ENCODE measurements at regions not wholly inside any gene's neighbourhood (a gene's known extent, or its start where the extent isn't known, plus 50 kb on each side); places are given as distances from the start of the nearest gene placed in this dataset.

DNA sequence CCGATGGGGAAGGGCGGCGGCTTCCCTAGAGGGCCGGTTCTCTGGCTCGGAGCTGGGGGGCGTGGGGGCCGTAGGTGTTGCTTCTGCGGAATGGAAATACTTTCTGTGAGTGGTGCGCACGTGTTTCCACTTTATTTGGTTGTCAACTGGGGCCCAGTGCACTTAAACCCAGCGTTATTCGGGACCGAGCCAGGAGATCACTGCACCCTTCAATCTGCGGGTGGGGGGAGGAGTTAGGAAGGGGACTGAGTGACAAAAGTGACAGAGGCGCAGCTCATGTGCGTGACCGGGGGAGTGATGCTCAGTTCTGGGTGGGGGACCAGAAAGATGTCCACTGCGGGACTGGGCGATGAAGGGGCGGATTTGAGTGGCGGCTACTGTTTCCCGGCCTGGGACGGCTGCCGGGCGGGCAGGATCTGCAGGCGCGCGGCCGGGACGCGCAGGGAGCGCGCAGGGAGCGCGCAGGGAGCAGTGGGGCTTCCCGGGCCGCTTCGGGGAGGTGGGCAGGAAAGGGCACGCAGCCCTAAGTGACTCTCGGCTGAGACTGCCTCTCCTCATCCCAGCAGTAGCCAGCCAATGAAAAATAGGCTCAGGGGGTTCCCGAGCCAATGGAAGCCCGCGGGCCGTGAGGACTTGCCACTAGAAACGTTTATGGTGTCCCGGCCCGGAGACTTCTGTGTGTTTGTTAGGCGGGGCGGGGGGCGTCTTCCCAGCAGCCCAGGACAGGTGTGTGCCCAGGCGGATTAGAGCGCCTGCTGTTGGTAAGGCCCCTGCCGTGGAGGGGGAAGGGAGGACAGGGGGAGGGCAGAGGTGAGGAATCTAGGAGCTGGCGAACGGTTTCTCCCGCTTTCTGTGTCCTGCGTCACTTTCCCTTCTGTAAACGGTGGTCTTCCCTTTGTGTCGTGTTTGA is 54.3 kb upstream of the KDM7A start:
- H3K9me3 ChIP-seq (ENCODE audit: control insufficient read depth, insufficient read depth, low read depth, low read length), result no peaks in the 10 kb centered on the region
- H4K20me1 ChIP-seq (ENCODE audit: control insufficient read depth, extremely low read depth, insufficient read depth, low read length), result no peaks in the 10 kb centered on the region
- TF ChIP-seq, protein P1, sequence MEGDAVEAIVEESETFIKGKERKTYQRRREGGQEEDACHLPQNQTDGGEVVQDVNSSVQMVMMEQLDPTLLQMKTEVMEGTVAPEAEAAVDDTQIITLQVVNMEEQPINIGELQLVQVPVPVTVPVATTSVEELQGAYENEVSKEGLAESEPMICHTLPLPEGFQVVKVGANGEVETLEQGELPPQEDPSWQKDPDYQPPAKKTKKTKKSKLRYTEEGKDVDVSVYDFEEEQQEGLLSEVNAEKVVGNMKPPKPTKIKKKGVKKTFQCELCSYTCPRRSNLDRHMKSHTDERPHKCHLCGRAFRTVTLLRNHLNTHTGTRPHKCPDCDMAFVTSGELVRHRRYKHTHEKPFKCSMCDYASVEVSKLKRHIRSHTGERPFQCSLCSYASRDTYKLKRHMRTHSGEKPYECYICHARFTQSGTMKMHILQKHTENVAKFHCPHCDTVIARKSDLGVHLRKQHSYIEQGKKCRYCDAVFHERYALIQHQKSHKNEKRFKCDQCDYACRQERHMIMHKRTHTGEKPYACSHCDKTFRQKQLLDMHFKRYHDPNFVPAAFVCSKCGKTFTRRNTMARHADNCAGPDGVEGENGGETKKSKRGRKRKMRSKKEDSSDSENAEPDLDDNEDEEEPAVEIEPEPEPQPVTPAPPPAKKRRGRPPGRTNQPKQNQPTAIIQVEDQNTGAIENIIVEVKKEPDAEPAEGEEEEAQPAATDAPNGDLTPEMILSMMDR (conservative IDR thresholded peaks at IDR 0.05 in 1 of 2, IDR thresholded peaks at IDR 0.05 in 1 of 2; ENCODE audit: low read depth in 1 of 2, low read length in 2 of 2), result no peak
- TF ChIP-seq EZH2 (IDR thresholded peaks at IDR 0.05; ENCODE audit: low read length, missing control alignments), result no peak
- no peaks in the 10 kb centered on the region for H3K79me2 ChIP-seq (ENCODE audit: control insufficient read depth, insufficient read depth, low read length)
- no peaks in the 10 kb centered on the region for H3K4me1 ChIP-seq (ENCODE audit: control insufficient read depth, extremely low read depth, insufficient read depth, low read length)
- H3K27ac ChIP-seq (ENCODE audit: insufficient read depth, low read length), result no peak overlapping the region
- H3K4me2 ChIP-seq (ENCODE audit: extremely low read depth, insufficient read depth, low read length), result peak overlapping the region; percentile 88
- peaks cover 20% of the 10 kb centered on the region for H3K27me3 ChIP-seq (ENCODE audit: control insufficient read depth, insufficient read depth, low read length)
- H3K36me3 ChIP-seq (ENCODE audit: control insufficient read depth, insufficient read depth, low read length), result no peaks in the 10 kb centered on the region
- peak overlapping the region; percentile 52 for H2AFZ ChIP-seq (ENCODE audit: low read length)
- no peak overlapping the region for H3K9ac ChIP-seq (ENCODE audit: insufficient read depth, low read length)
- DNase-seq (ENCODE audit: low read depth in 2 of 2), result peak in 1 of 2 donors; percentile 14
- H3K4me3 ChIP-seq (replicated peaks in 1 of 4; ENCODE audit: control extremely low read depth in 1 of 4, insufficient read depth in 1 of 4, low read depth in 3 of 4, low read length in 4 of 4), result peak overlapping the region; percentile 43 to 65 (median 48)

DNA sequence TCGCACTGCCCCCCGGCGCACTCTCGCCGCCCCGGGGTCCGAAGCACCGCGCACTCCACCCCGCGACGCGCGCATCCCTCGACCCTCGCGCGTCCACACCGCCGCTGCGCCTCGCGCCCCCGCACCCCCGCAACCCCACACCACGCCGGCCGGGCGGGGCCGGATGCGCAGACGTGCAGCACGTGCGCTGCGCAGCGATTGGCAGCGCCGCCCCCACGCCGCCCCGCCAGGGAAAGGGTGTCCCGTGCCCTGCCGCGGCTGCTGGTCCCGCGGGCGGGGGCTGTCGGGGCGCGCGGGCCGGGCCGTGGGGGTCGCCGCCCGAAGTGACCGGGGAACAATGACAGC is 53.7 kb upstream of the KDM7A start:
- H3K27ac ChIP-seq (ENCODE audit: insufficient read depth, low read length), result no peak overlapping the region
- no peak for DNase-seq (ENCODE audit: low read depth in 2 of 2)
- no peak overlapping the region for H2AFZ ChIP-seq (ENCODE audit: low read length)
- no peaks in the 10 kb centered on the region for H3K4me1 ChIP-seq (ENCODE audit: control insufficient read depth, extremely low read depth, insufficient read depth, low read length)
- no peak for TF ChIP-seq EZH2 (IDR thresholded peaks at IDR 0.05; ENCODE audit: low read length, missing control alignments)
- TF ChIP-seq, protein P1 (conservative IDR thresholded peaks at IDR 0.05 in 1 of 2, IDR thresholded peaks at IDR 0.05 in 1 of 2; ENCODE audit: low read depth in 1 of 2, low read length in 2 of 2), result no peak
- H3K4me2 ChIP-seq (ENCODE audit: extremely low read depth, insufficient read depth, low read length), result peak overlapping the region; percentile 88
- no peaks in the 10 kb centered on the region for H3K36me3 ChIP-seq (ENCODE audit: control insufficient read depth, insufficient read depth, low read length)
- H3K9ac ChIP-seq (ENCODE audit: insufficient read depth, low read length), result no peak overlapping the region
- H4K20me1 ChIP-seq (ENCODE audit: control insufficient read depth, extremely low read depth, insufficient read depth, low read length), result no peaks in the 10 kb centered on the region
- peaks cover 20% of the 10 kb centered on the region for H3K27me3 ChIP-seq (ENCODE audit: control insufficient read depth, insufficient read depth, low read length)
- H3K9me3 ChIP-seq (ENCODE audit: control insufficient read depth, insufficient read depth, low read depth, low read length), result no peaks in the 10 kb centered on the region
- H3K79me2 ChIP-seq (ENCODE audit: control insufficient read depth, insufficient read depth, low read length), result no peaks in the 10 kb centered on the region
- peak overlapping the region; percentile 43 to 65 (median 48) for H3K4me3 ChIP-seq (replicated peaks in 1 of 4; ENCODE audit: control extremely low read depth in 1 of 4, insufficient read depth in 1 of 4, low read depth in 3 of 4, low read length in 4 of 4)

DNA sequence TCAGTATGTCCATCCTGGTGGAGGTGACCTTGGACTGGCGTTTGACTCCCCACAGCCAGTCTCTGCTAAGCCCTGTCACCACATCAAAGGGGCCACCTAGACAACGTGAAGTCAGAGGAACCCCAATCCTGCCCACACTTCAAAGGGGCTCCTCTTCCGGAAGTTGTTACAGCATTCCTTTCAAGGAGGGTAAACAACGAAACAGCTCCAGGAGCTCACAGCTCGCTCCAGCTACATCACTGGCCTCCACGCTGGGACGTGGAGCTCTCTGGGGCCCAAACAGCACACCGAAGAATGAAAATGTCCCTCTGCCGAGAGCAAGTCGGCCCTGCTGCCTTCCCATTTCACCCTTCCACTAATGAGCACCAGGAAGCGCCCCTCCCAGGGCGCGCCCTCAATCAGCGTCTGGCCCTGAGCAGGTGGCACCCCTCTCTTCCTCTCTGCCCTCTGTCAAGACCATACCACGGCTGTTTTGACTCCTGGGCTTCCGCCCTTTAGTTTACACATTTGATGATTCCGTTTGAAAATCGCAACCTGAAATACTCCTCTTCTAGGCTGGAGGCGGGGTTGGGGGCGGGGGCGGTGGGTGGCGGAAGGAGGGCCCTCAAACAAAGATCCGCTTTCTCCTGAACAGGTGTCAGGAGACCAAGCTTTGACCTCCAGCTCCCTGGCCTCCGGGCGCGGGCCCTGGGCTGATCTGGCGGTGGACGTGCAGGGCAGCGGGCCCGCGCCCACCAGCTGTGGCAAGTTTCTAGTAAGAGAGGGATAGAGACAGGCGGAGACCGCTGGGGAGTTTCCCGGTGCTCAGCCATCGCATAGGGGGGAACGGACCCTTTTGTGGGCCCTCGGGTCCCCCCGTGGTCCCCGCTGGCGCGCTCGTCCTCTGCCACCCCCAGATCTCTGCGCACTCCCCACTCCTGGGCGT is 53.1 kb upstream of the KDM7A start:
- Histone ChIP-seq H3K9me3 (ENCODE audit: control insufficient read depth, insufficient read depth, low read depth, low read length) (no peaks in the 10 kb centered on the region), H3K4me1 (ENCODE audit: control insufficient read depth, extremely low read depth, insufficient read depth, low read length) (no peaks in the 10 kb centered on the region), H3K4me2 (ENCODE audit: extremely low read depth, insufficient read depth, low read length) (peak overlapping the region; percentile 88), H3K27ac (ENCODE audit: insufficient read depth, low read length) (no peak overlapping the region), H3K36me3 (ENCODE audit: control insufficient read depth, insufficient read depth, low read length) (no peaks in the 10 kb centered on the region), H3K79me2 (ENCODE audit: control insufficient read depth, insufficient read depth, low read length) (no peaks in the 10 kb centered on the region), H2AFZ (ENCODE audit: low read length) (no peak overlapping the region), H3K27me3 (ENCODE audit: control insufficient read depth, insufficient read depth, low read length) (peaks cover 20% of the 10 kb centered on the region), H4K20me1 (ENCODE audit: control insufficient read depth, extremely low read depth, insufficient read depth, low read length) (no peaks in the 10 kb centered on the region), H3K4me3 (replicated peaks in 1 of 4; ENCODE audit: control extremely low read depth in 1 of 4, insufficient read depth in 1 of 4, low read depth in 3 of 4, low read length in 4 of 4) (peak overlapping the region in 1 of 4 experiments; percentile 9), H3K9ac (ENCODE audit: insufficient read depth, low read length) (no peak overlapping the region)
- TF ChIP-seq EZH2 (IDR thresholded peaks at IDR 0.05; ENCODE audit: low read length, missing control alignments), result peak; percentile 30
- TF ChIP-seq, protein P1 (conservative IDR thresholded peaks at IDR 0.05 in 1 of 2, IDR thresholded peaks at IDR 0.05 in 1 of 2; ENCODE audit: low read depth in 1 of 2, low read length in 2 of 2), result no peak
- no peak for DNase-seq (ENCODE audit: low read depth in 2 of 2)
